GM18873 (cell line): ENCODE measurements at regions not wholly inside any gene's neighbourhood (a gene's known extent, or its start where the extent isn't known, plus 50 kb on each side); places are given as distances from the start of the nearest gene placed in this dataset.

Experiments
- ATAC-seq: cut with Tn5 transposase; IDR thresholded peaks from one replicate; pipeline ENCODE4 v1.9.1; 2021; ENCODE audit warnings: mild to moderate bottlenecking, moderate library complexity, moderate number of reproducible peaks; ENCODE audit not compliant: unreplicated experiment, low FRiP score

DNA sequence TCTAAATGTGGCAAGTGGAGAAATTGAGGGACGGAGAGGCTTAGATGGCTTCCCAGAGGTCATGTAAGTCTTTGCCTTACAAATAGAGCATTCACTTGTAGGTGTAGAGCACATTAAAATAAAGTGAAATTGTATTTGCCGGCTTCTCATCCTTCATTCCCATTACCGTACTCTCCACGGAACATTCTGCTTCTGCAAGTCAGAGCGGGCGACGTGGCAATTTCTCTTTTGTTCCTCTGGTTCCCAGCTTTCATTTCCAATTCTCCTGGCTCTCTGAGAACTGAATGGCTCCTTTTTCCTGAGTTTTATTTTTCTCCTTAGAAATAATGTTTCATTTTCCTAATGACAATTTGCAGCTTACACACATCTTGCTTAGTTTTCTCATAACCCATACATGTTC, 51.3 kb upstream of the PFKP start:
- ATAC-seq, result no peak

DNA sequence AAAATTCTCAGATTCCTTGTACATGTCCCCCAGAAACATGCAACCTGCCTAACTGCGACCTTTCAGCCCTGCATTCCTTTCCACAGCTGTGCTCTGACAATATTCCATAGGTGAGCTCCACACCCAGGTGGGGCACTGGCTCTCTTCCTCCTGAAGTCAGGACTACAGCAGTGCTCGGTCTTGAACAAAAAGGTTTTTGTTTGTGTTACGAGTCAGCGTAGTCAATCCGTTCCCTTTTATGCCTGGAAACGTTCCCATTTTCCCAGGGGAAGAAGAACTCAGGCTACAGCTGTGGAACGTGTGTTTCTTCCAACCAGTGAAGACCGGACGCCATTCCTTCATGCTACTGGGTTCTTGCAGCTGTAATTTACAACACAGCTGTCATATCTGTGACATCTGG, 52.4 kb upstream of the PFKP start:
- no peak for ATAC-seq

GRCh38 chr10:3012223-3012622, 55.1 kb upstream of the PFKP start:
- no peak for ATAC-seq

DNA sequence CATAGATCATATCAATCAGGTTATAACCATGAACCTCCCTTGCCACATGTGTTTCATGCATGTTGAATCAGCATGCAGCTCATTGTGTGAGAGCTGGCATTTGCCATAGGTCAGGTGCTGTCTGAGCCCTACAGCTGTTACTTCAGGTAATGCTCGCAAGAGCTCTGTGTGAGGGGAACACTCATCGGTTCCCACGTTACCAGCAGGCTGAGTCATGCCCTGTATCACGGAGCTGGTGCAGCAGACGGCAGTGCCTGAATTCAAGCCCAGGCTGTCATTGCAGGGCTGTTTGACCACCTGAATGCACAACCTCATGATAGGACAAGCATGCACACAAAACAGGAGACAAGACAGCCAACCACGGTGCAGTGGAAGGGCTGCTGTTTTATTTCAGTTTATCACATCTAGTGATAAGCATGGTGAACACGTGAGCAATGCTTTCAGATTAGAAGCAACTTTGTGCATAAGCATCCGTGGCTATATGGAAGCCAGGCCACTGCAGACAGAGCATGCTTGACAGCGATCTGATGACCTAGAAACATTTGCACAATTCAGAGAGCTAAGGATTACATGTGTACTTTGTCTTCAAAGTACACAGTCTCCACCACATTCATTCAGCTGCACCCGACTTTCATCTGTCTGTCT, 56.4 kb upstream of the PFKP start:
- no peak for ATAC-seq

GRCh38 chr10:3010334-3010733, 57.0 kb upstream of the PFKP start:
- ATAC-seq, result no peak

- no peak for ATAC-seq
Measured at GRCh38 chr10:3009341-3009740, 58.0 kb upstream of the PFKP start.

- ATAC-seq, result no peak
Measured at GRCh38 chr10:3008518-3009195, 58.7 kb upstream of the PFKP start.

- ATAC-seq, result no peak
Measured at GRCh38 chr10:3006607-3007006, 60.7 kb upstream of the PFKP start.

- no peak for ATAC-seq
Measured at GRCh38 chr10:3006093-3006492, 61.3 kb upstream of the PFKP start.

DNA sequence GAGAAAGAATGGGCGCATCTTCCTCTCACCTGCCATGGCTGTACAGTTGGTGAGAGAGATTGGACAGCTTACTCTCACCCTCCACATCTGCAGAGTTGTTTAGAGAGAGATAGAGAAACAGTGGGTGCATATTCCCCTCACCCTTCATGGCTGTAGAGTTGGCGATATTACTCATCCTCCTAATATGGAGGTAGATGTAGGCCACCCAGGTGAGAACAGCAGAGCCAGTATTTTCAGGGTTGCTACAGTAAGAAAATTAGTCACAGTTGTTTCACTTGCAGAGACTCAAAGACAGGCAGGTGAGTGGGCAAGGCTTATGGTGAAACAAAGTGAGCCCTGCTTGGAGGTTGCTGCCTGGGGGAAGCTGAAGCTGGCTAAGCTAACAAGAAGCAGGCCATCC, 65.0 kb upstream of the PFKP start:
- ATAC-seq, result no peak

DNA sequence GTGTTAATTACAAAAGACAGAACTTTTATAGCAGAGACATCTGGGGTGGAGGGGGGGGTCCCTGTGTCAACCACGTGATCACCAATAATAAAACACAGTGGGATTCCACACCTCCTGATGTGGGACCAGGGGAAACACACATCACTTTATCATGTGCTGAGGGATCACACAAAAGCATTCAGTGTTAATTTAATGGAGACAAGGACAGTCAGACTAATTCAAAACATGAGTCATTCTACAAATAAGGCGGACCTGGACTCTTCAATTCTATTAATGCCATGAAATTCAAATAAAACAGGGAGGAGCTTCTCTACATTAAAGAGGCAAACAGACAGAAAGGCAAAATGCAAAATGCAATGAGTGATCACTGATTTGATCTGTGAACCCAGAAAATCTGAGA, 67.3 kb upstream of the PFKP start:
- no peak for ATAC-seq

DNA sequence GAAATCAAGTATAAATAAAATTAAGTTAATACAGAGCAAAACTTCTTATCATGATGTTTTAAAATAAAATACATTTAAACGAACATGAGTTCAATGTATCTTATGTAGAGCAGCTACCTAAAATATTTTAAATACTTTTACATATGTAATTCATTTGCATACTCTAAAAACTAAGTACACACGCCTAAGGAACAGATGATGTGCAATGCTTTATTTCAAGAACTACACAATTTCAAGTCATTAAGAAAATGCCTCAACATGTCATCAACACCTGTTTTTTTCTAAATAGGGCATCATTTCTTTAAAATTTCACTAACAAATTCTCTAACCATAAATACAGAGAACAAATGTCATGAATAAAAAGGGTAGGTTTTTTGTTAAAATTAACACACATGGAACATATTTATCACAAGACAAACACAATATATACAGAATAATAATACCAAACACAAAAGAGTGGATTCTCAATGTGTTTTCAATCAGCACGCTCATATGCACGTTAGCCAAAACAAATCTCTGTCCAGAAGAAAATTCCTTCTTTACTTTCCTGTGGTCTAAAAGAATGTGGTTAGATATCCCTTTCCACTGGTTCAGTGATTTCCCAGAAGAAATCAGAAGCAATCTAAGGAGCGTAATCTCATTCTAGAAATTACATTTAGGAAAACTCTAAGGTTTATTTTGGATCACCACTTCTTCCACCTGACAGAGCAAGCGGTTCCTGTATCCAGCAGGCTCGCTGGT, 73.0 kb upstream of the PFKP start:
- no peak for ATAC-seq

- ATAC-seq, result no peak
Measured at GRCh38 chr10:2993636-2994035, 73.7 kb upstream of the PFKP start.

DNA sequence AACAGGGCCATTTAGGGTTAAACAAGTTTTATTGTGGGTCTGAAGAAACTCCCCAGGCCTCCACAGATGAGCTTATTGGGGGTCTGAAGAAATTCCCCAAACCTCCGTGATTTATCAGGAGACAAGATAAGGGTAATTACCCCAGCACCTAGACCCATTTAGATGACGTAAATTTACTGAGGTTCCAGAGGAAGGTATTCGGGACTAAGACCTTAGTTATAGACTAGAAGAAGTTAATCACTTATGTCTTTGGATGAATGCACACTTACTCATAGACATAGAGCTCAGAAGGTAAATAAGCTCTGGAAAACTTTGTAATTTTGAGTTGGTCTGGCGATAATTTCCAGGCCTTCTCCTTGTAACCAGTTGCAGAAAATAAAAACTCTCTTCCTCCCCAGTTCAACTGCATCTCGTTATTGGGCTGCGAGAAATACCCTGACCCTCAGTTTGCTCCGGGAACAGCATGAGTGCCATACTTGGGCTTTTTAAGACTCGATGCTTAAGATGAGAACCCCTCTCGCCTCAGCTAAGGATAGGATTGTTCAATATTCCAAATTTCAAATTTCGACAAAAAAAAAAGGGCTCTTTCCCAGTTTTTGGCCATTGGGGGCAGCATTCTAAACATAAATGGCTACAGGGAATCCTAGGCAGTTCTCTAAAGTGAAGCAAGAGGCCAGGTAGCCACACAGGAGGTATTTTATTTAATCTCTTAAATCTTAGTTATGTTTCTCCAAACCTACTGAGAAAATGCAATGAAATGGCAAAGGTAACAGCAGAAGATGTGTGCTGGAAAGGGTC, 74.7 kb upstream of the PFKP start:
- no peak for ATAC-seq

- ATAC-seq, result no peak
Measured at GRCh38 chr10:2990764-2991163, 76.6 kb upstream of the PFKP start.

DNA sequence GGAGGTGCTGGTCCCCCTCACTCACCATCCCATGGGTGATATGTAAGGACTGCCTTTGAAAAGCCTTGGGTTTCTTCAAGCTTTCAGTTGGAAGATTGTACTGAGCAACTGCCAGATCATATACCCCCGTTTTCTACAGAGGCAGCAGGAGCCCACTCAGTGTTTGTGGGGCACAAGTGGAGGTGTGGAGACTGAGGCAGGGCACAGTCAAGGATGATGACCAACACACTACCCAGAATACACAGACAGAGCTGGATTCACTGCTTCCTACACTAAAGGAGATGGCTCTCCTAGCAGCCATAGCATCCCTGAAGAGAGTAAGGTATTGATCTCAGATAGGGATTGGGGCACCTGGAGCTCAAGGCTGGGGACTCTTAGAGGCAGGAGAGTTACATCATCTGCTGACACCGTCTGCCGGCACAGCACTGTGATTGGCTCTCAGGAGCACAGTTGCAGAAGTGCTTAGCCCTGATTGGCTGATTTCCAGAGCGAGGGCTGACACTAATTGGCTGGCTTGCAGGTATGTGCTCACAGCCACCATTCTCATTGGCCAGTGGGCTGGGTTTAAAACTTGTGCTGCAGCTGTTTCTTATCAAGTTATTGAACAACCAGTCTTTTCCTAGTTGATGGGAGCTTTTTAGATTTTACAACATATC, 77.9 kb upstream of the PFKP start:
- ATAC-seq, result no peak

- ATAC-seq, result no peak
Measured at GRCh38 chr10:2987185-2987768, 80.1 kb upstream of the PFKP start.

GRCh38 chr10:2986391-2986801, 81.0 kb upstream of the PFKP start:
- no peak for ATAC-seq

DNA sequence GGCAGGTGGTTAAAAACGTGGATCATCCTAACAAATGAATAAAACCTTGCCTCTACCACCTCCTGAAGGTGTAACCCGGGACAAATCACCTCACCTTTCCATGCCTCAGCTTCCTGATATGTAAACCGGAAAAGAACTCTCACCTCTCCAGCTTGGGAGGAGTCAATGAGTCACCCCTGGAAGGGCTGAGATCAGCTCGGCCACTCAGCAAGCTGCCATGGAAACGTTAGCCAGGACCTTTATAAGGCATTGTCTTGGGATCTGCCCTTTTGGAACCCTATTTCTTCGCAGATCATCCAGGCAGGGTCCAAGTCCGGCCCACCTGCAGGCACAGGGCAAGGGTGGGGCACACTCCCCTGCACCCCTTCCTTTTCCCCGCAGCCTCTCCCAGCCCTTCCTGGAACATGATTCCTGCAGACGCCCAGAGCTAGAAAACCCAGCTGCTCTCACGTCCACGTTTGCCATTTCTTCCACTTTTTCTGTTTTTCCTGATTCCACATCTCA, 81.6 kb upstream of the PFKP start:
- ATAC-seq, result no peak

DNA sequence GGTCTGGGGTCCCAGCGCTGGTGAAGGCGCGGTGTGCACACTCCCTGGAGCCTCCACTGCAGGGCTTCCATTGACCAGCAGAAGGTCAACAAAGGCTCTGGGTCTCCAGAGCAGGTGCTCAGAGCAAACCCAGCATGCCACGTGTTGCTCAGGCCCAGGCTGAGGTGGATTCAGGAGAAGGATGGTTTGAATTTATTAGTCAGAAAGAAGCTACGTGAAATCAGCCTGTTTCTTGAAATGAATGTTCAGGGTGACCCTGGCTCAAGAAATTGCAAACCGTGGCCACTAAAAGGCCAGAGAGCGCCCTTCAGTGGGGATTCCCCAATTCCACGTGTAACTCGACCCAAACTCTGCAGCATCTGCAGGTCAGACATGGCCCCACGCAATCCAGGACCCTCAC, 82.7 kb upstream of the PFKP start:
- ATAC-seq, result peak; percentile 57
